Left kidney (tissue), 1 donor: ENCODE measurements at regions not wholly inside any gene's neighbourhood (a gene's known extent, or its start where the extent isn't known, plus 50 kb on each side); places are given as distances from the start of the nearest gene placed in this dataset.
"Not testable (repeated sequence)": the region's sequence is repeated elsewhere in the genome, so short reads cannot be mapped to it uniquely, and the experiment has no call there.

Source experiments
- DNase-seq: peaks from one replicate; pipeline ENCODE4 v3.0.0-alpha.2; 2013

DNA sequence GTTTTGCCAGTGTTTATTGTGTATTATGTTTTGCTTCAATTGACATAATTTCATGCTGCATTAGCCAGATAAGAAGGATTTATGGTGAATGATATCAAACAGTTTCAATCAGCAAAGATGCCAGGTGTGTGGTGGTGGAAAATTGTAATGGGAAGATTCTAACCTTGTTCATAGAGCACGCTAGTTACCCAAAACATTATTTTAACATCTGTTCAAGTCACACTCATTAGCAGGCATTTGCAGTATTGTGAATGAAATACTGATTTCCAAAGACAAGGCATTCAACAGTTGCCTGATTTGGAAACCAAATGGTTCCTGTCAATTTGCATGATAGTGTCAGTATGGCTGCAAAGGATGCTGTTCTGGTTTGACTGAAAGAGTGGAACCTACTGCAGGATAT, 129.7 kb downstream of the EPC1 start:
- DNase-seq = no peak

DNA sequence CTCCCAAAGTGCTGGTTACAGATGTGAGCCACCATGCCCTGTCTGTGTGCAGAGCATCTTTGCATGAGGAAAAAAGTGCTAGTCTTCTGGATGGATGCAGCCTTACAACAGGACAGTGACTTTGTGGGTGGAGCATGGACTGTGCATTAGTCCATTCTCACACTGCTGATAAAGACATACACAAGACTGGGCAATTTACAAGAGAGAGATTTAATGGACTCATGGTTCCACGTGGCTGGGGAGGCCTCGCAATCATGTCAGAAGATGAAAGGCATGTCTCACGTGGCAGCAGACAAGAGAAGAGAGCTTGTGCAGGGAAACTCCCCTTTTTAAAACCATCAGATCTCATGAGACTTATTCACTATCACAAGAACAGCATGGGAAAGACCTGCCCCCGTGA, 133.1 kb downstream of the EPC1 start:
- DNase-seq = not testable (repeated sequence)

DNA sequence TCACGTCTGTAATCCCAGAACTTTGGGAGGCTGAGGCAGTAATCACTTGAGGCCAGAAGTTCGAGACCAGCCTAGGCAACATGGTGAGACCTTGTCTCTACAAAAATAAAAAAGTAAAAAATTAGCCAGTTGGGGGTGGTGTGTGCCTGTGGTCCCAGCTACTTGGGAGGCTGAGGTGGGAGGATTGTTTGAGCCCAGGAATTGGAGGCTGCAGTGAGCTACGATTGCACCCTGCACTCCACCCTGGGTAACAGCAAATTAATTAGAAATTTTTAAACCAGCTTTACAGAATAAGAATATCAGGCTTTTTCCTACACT, 136.0 kb downstream of the EPC1 start:
- DNase-seq = no peak

DNA sequence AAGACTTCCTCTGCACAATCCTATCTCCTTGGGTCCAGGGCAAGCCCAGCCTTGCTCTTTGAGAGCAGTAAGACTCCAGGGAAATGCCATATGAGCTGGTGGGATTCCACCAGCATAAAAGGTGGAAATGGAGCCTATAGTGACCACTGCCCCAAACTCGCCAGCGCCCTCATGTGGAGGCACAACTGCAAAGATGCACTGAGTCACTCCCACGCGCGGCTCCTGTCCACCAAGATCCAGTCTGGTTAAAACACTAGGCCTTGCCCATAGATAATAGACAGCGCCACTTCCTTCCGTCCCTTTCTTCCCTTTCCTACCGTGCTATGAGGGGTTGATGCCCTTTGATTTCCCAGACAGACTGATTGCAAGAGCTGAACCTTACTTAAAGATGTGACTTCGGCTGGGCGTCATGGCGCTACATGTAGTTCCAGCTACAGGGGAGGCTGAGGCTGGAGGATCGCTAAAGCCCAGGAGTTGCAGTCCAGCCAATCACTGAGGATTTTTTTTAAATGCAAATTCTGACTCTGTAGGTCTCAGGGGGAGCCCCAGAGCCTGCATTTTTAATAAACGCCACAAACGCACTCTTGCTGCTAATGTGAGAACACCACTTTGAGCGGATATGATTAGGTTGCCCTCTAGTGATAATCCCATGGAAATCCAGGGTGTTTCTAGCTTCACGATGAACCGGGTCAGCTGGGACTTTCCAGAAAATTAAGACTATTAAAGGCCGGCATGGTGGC, 136.5 kb downstream of the EPC1 start:
- no peak for DNase-seq

DNA sequence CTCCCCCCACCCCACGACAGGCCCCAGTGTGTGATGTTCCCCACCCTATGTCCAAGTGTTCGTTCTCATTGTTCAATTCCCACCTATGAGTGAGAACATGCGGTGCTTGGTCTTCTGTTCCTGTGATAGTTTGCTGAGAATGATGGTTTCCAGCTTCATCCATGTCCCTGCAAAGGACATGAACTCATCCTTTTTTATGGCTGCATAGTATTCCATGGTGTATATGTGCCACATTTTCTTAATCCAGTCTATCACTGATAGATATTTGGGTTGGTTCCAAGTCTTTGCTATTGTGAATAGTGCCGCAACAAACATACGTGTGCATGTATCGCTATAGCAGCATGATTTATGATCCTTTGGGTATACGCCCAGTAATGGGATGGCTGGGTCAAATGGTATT, 139.0 kb downstream of the EPC1 start:
- not testable (repeated sequence) for DNase-seq

DNA sequence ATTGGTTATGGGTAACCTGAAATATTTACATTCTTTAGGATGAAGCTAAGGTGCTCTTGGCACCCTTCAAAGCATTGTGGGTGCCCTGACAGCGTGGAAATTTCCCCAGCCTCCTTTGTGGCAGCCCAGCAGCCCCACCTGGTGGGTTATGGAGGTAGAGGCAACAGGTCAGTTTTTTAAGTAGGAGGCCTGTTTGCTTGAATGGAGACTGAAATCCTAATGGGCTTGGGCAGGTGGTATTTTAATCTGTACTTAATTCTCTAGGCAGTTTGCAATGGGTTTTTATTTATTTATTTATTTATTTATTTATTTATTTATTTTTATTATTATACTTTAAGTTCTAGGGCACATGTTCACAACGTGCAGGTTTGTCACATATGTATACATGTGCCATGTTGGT, 139.4 kb downstream of the EPC1 start:
- no peak for DNase-seq

DNA sequence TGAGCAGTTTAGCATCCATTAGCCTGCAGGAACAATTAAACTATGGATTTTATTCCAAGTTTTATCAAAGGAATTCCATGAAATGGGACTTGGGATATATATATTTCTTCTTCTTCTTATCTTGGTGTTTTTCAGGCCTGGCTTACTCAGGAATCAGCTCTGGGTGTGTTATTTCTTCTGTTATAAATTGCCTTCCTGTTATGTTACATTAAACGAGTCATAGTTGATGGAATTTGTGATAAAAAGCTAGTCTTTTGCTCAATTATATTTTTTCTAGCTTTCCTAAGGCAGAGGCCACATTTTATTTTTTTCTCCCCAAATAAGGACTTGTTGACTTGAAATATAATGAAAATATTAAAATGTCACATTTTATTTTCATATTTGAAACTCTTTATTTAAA, 141.3 kb downstream of the EPC1 start:
- no peak for DNase-seq

DNA sequence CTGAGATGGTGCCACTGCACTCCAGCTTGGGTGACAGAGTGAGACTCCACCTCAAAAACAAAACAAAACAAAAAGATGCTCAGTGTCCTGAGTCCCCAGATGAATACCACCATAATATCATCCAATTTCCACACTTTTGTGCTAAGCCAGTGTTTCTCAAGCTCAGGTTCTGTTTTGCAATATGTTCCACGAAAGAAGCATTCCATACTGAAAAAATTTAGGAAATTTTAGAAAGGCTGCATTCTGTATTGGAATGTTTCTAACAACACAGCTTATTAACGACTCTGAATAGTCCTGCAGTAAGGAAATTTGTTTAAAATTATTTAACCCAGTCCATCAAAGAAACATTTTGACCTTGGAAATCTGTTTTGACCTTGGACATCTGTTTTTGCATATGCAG, 142.4 kb downstream of the EPC1 start:
- no peak for DNase-seq

DNA sequence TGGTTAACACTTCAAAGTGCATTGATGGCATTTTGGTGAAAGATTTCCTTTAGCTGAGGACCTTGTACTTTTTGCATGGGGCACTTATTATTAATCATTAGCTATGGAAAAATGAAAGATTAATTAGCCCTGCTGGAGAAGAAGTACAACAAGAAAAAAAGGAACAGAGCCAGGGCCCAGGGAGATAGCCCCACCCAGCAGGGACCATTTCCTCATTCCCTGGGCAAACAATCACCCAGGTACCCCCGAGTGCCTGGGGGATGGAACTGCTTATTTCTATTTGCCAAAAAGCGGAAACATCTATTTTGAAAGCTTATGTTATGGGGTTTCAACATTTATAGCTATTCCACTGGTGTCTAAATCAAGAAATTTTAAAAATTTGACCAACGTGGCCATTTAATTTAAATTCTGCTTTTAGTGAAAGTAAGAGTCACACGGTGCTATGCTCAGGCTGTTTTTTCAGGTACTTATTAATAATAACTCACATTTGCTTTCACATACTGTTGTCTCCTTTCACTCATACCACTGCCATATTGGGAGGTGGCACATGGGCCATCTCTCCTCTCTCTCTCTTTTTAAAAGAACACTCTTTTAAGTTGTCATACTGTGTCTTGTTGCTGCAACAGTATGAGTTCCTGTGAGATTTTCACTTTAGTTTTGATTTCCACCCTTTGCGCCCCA, 143.6 kb upstream of the KIF5B start:
- DNase-seq = no peak

DNA sequence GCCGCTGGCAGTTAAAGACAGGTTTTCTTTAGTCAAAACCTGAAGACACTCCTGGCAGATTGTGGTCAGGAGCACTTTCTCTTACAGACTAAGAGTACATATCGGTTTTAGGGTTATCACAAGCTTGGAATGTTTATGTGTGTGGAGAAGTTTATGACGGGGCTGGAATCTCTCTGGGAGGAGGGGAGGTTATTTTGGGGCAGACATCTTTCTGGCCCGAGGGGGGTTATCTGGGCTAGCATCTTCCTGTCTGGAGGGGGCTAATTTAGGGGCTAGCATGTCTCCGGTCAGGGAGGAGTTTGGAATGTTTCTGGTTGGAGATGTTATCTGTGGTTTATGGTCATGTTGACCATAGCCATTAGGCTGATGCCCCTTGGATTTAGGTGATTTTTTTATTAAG, 141.2 kb upstream of the KIF5B start:
- DNase-seq = no peak

DNA sequence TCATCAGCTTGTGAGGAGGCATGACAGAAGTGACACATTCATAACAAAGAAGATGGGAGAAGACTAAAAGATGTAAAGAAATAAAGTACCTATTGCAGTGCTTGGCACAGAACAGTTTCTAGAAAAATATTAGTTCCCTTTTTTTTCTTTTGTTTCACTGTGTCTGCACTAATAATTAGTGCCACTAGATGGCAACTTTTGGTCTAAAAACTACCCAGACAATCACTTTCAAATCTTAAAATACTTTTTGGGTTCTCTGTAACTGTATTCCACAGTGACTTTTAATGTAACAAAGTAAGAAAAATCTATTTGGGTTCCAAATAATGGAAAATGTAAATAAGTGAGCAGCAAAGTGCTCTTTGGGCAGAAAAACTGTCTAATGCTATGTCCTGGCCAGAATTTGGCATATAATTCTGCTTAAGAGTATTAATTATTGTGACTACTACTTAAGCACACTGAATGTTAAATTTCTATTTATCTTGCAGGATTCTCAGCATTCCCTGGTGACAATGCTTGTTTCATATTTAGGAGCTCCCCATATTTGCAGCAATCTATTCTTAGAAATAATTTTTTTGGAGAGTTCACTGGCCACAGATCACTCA, 134.8 kb upstream of the KIF5B start:
- DNase-seq = peak; percentile 70

DNA sequence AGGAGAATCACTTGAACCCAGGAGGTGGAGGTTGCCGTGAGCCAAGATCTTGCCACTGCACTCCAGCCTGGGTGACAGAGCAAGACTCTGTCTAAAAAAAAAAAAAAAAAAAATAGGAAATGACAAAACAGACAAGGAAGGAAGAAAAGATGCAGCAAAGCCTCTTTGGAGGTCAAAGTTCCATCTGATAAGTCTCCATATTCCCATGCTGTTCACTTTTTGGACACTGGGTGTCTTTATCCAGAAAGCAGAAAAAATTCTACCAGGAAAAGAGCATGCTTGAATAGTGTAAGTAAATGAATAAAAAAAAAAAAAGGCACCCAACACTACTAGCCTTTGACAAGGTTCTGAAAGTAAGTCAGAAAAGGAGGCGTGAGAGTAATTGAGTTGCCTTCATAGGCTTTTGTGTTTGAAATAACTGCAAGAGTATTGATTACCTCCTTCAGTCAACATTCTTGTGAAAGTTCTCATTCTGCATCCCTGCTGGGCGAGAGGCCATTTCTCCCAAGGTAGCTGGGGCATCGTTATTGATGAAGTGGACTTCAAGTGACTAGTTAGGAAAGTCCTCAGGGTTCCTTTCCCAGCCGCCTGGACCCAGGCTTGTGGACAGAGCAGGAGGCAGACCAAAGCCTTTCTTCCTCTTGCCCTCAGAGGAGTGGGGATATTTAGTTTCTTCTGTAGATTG, 133.3 kb upstream of the KIF5B start:
- DNase-seq = no peak

DNA sequence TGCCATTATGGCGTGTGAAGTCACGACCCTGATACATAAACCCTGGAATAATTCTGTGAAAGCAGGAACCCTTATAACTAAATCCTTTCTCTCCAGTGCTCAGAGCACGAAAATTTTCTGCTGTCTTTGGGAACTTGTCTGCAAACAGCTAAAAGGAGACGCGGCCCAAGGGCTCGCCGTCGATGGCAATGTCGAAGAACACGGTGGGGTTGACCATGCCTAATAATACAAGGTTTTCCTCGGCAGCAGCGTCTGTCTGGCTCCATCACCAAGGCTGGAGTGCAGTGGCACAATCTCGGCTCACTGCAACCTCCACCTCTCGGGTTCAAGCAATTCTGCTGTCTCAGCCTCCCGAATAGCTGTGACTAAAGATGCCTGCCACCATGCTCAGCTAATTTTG, 132.4 kb upstream of the KIF5B start:
- not testable (repeated sequence) for DNase-seq

DNA sequence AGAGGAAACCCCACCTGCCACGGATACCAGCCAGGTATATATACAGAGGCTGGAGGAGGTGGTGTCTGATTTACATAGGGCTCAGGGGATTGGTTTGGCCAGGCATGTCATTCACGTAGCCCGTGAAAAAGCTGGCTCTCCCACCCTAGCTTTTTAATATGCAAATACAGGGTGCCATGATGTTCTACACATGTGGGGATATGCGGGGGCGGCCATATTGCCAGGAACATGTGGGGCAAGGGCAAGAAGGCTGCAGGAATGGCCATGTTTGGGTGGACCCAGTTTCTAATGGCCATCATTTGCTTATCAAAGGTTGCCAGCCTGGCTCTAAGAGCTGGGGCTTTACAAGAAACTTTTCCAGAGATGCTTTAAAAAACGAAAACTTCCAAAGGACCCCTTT, 131.5 kb upstream of the KIF5B start:
- DNase-seq = no peak

DNA sequence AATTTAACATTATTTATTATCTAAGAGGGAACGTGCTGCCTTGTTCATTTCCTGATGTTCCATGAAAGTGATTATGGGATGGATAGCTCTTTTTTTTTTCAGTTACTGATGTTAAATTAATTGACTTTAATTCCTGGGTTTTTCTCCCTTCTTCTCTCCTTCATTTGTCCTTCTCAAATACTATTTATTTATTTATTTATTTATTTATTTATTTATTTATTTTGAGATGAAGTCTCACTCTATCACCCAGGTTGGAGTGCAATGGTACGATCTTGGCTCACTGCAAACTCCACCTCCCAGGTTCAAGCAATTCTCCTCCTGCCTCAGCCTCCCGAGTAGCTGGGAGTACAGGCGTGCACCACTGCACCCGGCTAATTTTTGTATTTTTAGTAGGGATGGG, 127.4 kb upstream of the KIF5B start:
- not testable (repeated sequence) for DNase-seq

DNA sequence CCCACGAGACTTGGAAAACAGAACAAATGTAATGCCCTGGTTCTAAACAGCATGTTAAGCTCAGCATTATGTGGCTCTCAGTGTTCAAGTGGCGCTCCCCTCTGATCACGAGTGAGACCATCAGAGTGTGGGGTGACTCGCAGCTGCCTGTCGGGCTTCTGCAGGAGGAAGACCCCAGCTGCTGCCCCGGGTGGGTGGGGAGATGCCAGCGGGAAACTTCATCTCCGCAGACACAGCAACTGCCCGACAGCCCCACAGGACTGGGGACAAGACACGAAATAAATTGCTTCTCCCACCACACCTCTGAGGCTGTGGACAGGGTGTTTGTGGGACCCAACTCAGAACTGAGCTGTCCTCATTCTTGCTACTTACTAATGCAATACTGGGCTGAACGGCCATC, 126.3 kb upstream of the KIF5B start:
- DNase-seq = no peak

DNA sequence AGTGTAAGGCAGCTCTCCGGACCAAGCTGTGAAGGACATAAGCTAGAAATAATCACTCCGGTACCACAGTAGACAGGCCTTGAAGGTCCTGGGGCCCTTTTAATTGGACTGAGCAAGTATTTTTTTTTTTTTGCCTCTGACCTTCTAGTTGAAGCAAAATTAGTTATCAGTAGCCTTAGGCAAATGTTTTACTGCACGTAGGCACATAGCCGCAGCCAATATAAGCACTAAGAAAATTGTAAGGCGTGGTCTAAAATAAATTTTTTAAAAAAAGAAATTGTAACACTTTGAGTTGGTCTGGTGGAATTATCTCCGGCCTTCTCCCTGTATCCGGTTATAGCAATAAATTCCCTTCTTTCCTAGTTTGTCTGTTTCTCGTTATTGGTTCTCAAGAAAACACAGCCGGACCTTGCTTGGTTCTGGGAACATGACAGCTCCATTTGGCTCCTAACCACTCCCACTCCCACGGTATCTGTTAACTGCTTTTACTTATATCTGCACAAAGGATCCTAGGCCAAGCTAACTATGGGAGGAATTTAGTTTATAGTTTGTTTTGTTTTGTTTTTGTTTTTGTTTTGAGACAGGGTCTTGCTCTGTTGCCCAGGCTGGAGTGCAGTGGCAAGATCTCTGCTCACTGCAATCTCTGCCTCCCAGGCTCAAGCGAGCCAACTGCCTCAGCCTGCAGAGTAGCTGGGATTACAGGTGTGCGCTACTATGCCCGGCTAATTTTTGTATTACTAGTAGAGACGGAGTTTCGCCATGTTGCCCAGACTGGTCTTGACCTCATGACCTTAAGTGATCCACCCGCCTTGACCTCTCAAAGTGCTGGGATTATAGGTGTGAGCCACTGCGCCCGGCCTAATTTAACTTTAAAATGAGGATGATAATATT, 124.4 kb upstream of the KIF5B start:
- DNase-seq = no peak

DNA sequence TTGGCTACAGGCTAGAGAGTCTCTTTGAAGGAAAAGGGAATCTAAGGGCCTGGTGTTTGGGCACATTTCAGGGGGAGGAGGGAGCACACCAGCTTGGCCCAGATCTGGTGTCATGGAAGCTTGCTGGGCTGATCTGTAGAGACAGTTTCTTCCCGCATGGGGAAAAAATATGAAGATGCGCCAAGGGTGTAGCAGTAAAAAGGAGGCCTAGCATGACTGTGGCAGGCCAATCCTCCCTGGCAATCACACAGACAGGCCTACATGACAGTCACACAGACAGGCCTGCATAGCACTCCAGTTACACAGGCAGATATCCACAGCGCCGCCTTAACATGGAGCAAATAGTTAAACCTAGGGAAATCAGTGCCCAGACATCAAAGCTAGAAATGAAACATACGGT, 123.6 kb upstream of the KIF5B start:
- DNase-seq = no peak

DNA sequence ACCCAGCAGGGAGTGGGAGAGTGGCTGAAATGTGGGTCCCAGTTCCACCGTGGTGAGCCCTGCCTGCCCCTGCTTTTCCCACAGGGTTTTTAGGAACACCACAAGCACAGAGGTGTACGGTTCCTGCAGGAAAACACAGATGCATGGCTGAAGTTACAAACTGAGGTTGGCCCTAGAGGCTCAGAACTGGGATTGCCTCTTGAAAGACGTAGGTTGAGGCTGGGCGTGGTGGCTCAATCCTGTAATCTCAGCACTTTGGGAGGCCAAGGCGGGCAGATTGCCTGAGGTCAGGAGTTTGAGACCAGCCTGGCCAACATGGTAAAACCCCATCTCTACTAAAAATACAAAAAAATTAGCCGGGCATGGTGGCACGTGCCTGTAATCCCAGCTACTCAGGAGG, 121.4 kb upstream of the KIF5B start:
- DNase-seq = not testable (repeated sequence)

DNA sequence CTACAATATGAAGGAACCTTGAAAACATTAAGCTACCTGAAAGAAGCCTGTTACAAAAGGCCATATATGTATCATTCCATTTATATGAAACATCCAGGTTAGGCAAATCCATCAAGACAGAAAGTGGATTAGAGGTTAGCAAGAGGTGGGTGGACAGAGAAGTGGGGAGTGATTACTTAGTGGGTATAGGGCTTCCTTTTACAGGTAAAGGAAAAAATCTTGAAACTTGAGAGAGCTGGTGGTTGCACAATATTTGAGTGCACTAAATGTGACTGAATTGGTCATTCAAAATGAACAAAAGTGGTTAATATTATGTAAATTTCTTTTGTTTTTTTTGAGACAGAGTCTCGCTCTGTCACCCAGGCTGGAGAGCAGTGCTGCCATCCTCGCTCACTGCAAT, 119.4 kb upstream of the KIF5B start:
- no peak for DNase-seq

DNA sequence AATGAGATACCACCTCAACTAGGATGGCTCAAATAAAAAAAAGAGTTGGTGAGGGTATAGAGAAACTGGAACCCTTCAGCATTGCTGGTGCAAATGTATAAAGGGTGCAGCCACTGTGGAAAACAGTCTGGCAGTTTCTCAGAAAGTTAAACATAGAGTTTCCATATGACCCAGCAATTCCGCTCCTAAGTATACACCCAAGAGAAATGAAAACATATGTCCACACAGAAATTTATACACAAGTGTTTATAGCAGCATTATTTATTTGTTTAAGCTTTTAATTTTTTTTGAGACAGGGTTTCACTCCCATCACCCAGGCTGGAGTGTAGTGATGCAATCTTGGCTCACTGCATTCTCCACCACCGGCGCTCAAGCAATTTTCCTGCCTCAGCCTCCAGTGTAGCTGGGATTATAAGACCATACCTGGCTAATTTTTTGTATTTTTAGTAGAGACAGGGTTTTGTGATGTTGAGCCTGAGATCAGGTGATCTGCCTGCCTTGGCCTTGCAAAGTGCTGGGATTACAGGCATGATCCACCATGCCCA, 118.2 kb upstream of the KIF5B start:
- no peak for DNase-seq

DNA sequence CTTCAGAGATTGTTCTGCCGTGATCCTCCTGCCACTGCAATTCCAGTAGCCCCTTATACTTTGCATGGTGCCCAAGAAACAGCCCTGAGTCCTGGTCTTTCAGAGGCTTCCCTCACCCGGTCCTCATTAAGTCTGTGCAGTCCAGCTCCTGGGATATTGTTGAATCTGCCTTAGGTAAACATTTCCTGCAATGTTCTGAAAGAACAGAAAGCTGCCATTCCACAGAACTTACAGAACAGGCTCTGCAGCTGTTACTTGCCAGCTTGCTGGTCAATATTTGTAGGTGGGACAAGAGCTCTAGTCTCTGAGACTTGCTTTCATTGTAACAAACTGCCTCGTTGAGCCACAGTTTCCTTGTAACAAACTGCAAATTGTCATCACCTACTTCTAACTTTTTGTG, 115.0 kb upstream of the KIF5B start:
- no peak for DNase-seq
